AG09309 (cell line): ENCODE measurements at regions not wholly inside any gene's neighbourhood (a gene's known extent, or its start where the extent isn't known, plus 50 kb on each side); places are given as distances from the start of the nearest gene placed in this dataset.

Source experiments
- DNase-seq: peaks from one replicate; pipeline ENCODE4 v3.0.0-alpha.2; 2010; ENCODE audit warnings: low read depth
- H3K4me3 ChIP-seq: 2 replicates; pipeline ENCODE4 v1.5.1; 2011; ENCODE audit warnings: mild to moderate bottlenecking, low read depth, low read length, moderate library complexity; ENCODE audit not compliant: control insufficient read depth
- TF ChIP-seq, protein P1 (sequence below): IDR thresholded peaks from 2 replicates; pipeline ENCODE4 v1.5.1; 2011; ENCODE audit warnings: mild to moderate bottlenecking, low read depth, low read length, inconsistent platforms; ENCODE audit not compliant: insufficient read depth, control insufficient read depth; ENCODE audit errors: missing control alignments

DNA sequence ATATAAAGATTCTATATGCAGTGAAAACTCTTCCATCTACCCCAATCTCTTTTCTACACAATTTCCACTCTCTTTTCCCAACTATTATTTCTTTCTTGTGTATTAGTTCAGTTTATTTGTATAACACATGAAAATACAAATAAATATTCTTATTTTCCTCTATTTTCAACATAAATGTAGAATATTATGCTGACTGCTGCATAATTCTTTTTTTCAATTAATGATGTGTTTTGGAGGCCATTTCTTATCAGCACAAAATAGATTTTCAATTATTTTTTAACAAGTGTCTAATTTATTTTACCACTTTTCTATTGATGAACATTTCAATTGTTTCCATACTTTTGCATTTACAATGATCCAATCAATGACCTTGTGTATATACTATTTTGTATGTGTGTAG is 557.7 kb upstream of the NR3C2 start:
- TF ChIP-seq, protein P1, sequence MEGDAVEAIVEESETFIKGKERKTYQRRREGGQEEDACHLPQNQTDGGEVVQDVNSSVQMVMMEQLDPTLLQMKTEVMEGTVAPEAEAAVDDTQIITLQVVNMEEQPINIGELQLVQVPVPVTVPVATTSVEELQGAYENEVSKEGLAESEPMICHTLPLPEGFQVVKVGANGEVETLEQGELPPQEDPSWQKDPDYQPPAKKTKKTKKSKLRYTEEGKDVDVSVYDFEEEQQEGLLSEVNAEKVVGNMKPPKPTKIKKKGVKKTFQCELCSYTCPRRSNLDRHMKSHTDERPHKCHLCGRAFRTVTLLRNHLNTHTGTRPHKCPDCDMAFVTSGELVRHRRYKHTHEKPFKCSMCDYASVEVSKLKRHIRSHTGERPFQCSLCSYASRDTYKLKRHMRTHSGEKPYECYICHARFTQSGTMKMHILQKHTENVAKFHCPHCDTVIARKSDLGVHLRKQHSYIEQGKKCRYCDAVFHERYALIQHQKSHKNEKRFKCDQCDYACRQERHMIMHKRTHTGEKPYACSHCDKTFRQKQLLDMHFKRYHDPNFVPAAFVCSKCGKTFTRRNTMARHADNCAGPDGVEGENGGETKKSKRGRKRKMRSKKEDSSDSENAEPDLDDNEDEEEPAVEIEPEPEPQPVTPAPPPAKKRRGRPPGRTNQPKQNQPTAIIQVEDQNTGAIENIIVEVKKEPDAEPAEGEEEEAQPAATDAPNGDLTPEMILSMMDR, result no peak
- H3K4me3 ChIP-seq, result no peak overlapping the region
- no peak for DNase-seq

DNA sequence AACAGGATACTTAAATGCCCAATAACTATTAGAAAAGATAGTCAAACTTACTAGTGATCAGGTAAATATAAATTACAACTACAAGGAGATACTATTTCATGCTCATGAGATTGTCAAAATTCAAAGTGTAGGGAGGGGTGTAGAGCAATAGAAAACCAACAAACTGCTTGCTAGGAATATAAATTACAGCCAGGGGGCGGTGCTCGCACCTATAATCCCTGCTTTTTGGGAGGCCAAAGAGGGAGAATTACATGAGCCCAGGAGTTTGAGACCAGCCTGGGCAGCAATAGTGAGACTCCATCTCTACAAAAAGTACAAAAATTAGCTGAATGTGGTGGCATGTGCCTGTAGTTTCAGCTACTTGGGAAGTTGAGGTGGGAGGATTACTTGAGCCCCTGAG is 556.5 kb upstream of the NR3C2 start:
- no peak overlapping the region for H3K4me3 ChIP-seq
- TF ChIP-seq, protein P1, result peak; percentile 54
- no peak for DNase-seq

DNA sequence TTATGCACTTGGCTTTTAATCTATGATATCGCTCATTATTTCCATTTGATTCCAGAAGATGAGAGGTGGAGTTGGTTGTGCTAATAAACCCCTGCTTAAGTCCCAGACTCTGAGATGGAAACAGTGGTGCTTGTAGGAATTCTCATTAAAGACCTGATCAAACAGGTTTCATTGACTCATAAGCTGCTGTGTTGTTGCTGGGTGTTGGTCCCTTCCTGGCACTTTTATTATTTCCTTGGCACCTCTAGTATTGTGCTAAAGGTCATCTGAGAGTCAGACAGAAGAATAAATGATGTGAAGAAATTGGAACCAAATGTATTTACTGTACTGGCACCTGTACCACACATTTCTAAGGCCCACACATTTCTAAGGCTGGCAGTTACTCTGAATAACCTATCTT is 544.7 kb upstream of the NR3C2 start:
- DNase-seq, result no peak
- H3K4me3 ChIP-seq, result no peak overlapping the region
- TF ChIP-seq, protein P1, result no peak

DNA sequence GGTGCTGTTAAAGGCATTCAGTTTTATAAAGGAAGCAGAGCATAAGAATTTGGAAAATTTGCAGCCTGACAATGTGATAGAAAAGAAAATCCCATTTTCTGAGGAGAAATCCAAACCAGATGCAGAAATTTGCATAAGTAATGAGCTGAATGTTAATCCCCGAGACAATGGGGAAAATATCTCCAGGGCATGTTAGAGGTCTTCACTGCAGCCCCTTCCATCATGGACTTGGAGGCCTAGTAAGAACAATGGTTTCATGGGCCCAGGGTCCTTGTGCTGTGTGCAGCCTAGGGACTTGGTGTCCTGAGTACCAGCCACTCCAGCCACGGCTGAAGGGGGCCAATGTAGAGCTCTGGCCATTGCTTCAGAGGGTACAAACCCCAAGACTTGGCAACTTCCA is 542.7 kb upstream of the NR3C2 start:
- no peak for DNase-seq
- no peak overlapping the region for H3K4me3 ChIP-seq
- TF ChIP-seq, protein P1, result no peak

DNA sequence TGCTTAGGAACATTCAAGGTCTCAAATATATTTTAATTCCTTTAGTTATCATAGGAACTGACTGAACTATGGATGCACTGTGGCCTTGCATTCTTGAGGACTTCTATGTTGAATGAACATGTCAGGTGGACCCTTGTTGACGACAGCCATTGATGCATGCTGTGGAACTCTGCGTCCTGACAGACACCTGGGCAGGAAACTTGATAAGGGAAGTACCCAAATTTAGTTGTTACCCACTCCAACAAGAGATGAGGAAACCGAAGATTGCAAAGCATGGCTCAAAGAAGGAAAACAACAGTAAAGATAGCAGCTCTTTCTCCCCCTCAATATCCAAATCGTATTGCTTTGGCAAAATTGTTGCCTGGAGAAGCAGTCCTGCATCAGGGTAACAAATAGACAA is 540.0 kb upstream of the NR3C2 start:
- H3K4me3 ChIP-seq, result no peak overlapping the region
- no peak for DNase-seq
- TF ChIP-seq, protein P1, result no peak

DNA sequence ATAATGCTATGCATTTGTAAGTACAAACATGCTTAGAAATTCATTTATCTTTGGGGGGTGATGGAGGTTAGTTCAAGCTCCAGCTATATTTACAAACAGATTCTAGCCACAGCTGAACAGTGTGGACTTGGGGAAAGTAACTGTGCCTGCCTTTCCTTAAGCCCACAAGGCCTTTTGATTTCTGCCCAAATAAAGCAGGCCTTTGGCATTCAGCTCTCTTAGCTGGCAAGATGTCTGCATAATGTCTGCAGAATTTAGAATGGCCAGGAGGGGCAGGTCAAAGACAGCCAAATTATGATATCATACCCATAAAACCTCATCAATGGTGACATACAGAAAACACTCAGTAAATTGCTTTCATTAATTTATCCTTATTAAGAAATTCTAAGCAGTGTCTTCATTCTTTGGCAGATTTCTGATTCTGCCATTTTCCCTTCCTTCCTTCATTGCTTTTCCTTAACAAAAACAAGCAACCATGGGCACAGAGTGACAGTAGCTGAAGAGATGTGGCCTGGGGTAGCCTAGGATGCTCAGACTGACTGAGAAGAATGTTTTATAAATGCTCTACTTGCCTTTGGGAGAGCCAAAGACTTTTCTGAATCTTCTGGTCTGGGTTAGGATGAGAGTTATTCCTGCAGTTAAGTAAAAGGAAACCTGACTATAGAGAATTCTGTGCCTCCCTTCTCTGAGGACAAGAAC is 538.7 kb upstream of the NR3C2 start:
- H3K4me3 ChIP-seq, result no peak overlapping the region
- TF ChIP-seq, protein P1, result no peak
- no peak for DNase-seq

DNA sequence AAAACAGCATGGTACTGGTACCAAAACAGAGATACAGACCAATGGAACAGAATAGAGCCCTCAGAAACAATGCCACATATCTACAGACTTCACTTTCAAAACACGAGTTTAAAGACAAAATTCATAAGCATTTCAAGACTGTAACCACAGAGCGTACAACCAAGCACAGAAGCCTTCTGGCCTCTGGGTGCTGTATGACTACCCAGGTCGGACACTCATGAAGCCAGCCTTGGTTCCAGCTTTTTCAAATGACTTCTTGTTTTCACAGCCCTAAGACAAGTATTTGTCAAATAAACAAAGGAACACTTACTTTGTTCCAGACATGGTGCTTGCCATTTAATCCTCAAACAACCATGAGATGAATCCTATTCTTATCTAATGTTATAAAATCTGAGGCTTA is 536.1 kb upstream of the NR3C2 start:
- TF ChIP-seq, protein P1, result no peak
- no peak overlapping the region for H3K4me3 ChIP-seq
- DNase-seq, result no peak
